BLaER1 (cell line): ENCODE measurements at regions not wholly inside any gene's neighbourhood (a gene's known extent, or its start where the extent isn't known, plus 50 kb on each side); places are given as distances from the start of the nearest gene placed in this dataset.

ENCODE experiments used
- H3K27ac ChIP-seq: shearing (Covaris generic); formaldehyde crosslinking; 2 replicates; pipeline ENCODE4 v1.8.1; 2022
- H3K27me3 ChIP-seq: shearing (Covaris generic); formaldehyde crosslinking; 2 replicates; pipeline ENCODE4 v1.8.1; 2022
- H3K36me3 ChIP-seq: shearing (Covaris generic); formaldehyde crosslinking; 2 replicates; pipeline ENCODE4 v1.8.1; 2022
- H3K4me1 ChIP-seq: shearing (Covaris generic); formaldehyde crosslinking; 2 replicates; pipeline ENCODE4 v1.8.1; 2022
- H3K4me2 ChIP-seq: shearing (Covaris generic); formaldehyde crosslinking; 2 replicates; pipeline ENCODE4 v1.8.1; 2022
- H3K4me3 ChIP-seq: shearing (Covaris generic); formaldehyde crosslinking; 2 replicates; pipeline ENCODE4 v1.8.1; 2022
- H3K9ac ChIP-seq: shearing (Covaris generic); formaldehyde crosslinking; 2 replicates; pipeline ENCODE4 v1.8.1; 2022
- H3K9me3 ChIP-seq: shearing (Covaris generic); formaldehyde crosslinking; 2 replicates; pipeline ENCODE4 v1.8.1; 2022
- H4K20me1 ChIP-seq: shearing (Covaris generic); formaldehyde crosslinking; 2 replicates; pipeline ENCODE4 v1.8.1; 2022
- Cebpa-rat ChIP-seq: shearing (Covaris generic); IDR thresholded peaks from 2 replicates; pipeline ENCODE4 v1.8.1; 2022

GRCh38 chr3:193187070-193187722 lies 53.8 kb upstream of the PLAAT1 start:
- H3K9me3 ChIP-seq, result no peaks in the 10 kb centered on the region

GRCh38 chr3:193190146-193190786 lies 50.8 kb upstream of the PLAAT1 start:
- no peaks in the 10 kb centered on the region for H3K9me3 ChIP-seq
- no peak overlapping the region for H3K9ac ChIP-seq
- H3K4me3 ChIP-seq, result no peak overlapping the region
- no peaks in the 10 kb centered on the region for H3K4me1 ChIP-seq
- H3K36me3 ChIP-seq, result no peaks in the 10 kb centered on the region
- no peak for TF ChIP-seq Cebpa-rat
- H3K27me3 ChIP-seq, result no peaks in the 10 kb centered on the region
- no peak overlapping the region for H3K27ac ChIP-seq
- H3K4me2 ChIP-seq, result no peak overlapping the region
- H4K20me1 ChIP-seq, result no peaks in the 10 kb centered on the region

More at GRCh38 chr3:193187070-193187722, 53.8 kb upstream of the PLAAT1 start:
- Histone ChIP-seq H3K27ac (no peak overlapping the region), H3K4me1 (no peaks in the 10 kb centered on the region), H4K20me1 (no peaks in the 10 kb centered on the region), H3K36me3 (no peaks in the 10 kb centered on the region), H3K9ac (no peak overlapping the region), H3K27me3 (no peaks in the 10 kb centered on the region), H3K4me3 (no peak overlapping the region), H3K4me2 (no peak overlapping the region)
- no peak for TF ChIP-seq Cebpa-rat
